GM12865 (cell line): ENCODE measurements at regions not wholly inside any gene's neighbourhood (a gene's known extent, or its start where the extent isn't known, plus 50 kb on each side); places are given as distances from the start of the nearest gene placed in this dataset.

ENCODE experiments used
- DNase-seq: peaks from one replicate; pipeline ENCODE4 v3.0.0; 2010; ENCODE audit warnings: low read depth
- H3K4me3 ChIP-seq: 2 replicates; pipeline ENCODE4 v1.5.1; 2011; ENCODE audit warnings: mild to moderate bottlenecking, low read depth, low read length, control low read depth
- CTCF ChIP-seq: IDR thresholded peaks from 2 replicates; pipeline ENCODE4 v1.5.1; 2011; ENCODE audit warnings: low read length, control low read depth, low read depth, inconsistent platforms; ENCODE audit not compliant: insufficient read depth; ENCODE audit errors: missing control alignments

- DNase-seq, result no peak
- H3K4me3 ChIP-seq, result no peak overlapping the region
- TF ChIP-seq CTCF, result no peak
Measured at GRCh38 chr17:71302721-71303549, 817.9 kb upstream of the SOX9 start.

- H3K4me3 ChIP-seq, result no peak overlapping the region
- DNase-seq, result no peak
- no peak for TF ChIP-seq CTCF
Measured at GRCh38 chr17:71304498-71305158, 816.2 kb upstream of the SOX9 start.

- no peak overlapping the region for H3K4me3 ChIP-seq
- no peak for DNase-seq
Measured at GRCh38 chr17:71313866-71314265, 807.0 kb upstream of the SOX9 start.

GRCh38 chr17:71315568-71315967 is 805.3 kb upstream of the SOX9 start:
- TF ChIP-seq CTCF, result no peak
- H3K4me3 ChIP-seq, result no peak overlapping the region
- DNase-seq, result no peak

More at GRCh38 chr17:71313866-71314265, 807.0 kb upstream of the SOX9 start:
- TF ChIP-seq CTCF, result no peak

GRCh38 chr17:71316176-71316897 is 804.5 kb upstream of the SOX9 start:
- no peak for DNase-seq
- no peak for TF ChIP-seq CTCF
- no peak overlapping the region for H3K4me3 ChIP-seq

- no peak overlapping the region for H3K4me3 ChIP-seq
- DNase-seq, result no peak
- no peak for TF ChIP-seq CTCF
Measured at GRCh38 chr17:71320009-71320796, 800.6 kb upstream of the SOX9 start.
